HG03469 (cell line): ENCODE measurements at regions not wholly inside any gene's neighbourhood (a gene's known extent, or its start where the extent isn't known, plus 50 kb on each side); places are given as distances from the start of the nearest gene placed in this dataset.

Source experiments
- ATAC-seq: cut with Tn5 transposase; IDR thresholded peaks from one replicate; pipeline ENCODE4 v1.9.1; 2021; ENCODE audit warnings: mild to moderate bottlenecking, moderate library complexity, moderate number of reproducible peaks; ENCODE audit not compliant: unreplicated experiment

DNA sequence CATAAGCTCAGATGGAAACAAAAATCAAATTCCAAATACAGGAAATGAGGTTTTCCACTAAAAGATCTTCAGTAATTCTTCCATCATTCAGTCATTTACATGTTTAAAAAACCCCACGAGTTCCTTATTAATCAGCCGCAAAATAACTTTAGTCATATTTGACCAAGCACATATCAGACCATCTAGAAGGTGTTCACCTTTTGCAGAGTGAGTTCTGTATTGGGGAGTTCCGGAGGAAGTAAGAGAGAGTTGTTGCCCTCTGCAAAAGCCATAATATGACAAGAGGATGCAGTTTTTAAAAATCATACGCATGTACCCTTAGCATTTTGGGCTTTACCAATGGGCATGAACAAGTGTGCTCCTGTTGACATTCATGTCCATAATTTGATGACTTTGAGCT is 61.6 kb downstream of the CCR1 start:
- no peak for ATAC-seq

DNA sequence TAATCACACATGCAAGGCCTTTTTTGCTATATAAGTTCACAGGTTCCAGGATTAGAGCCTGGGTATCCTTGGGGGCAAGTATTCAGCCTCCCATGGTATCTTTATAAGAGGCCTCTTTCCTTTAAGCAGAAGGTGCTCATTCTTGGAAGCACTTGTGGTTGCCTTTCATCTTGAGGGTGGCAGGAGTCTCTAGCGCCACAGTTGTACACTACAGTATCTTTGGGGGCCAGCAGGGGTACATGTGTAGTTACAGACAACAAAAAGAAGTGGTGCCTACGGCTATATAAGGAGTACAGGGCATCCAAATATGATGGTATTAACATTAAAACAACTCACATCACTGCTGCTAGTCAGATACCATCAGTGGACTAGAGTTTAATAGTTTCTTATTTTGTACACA is 62.1 kb downstream of the CCR1 start:
- ATAC-seq, result no peak

DNA sequence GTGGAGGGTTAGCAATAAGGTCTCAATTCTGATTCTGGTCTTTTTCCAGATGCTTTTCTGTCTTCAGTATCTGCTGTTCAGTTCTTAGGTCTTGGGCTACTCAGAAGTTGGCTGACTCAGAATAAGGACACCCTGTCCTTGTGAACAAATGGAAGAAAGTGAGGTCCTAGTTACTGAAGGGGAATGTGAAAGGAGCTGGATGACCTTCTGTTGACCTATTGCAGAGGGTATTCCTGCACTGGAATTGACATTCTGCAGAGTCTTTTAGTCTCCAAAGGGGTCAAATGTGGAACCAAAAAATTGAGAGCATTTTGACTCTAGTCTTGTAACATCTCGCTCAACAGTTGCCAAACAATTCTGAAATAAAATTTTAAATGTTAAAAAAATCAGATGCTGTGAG is 63.0 kb downstream of the CCR1 start:
- no peak for ATAC-seq

DNA sequence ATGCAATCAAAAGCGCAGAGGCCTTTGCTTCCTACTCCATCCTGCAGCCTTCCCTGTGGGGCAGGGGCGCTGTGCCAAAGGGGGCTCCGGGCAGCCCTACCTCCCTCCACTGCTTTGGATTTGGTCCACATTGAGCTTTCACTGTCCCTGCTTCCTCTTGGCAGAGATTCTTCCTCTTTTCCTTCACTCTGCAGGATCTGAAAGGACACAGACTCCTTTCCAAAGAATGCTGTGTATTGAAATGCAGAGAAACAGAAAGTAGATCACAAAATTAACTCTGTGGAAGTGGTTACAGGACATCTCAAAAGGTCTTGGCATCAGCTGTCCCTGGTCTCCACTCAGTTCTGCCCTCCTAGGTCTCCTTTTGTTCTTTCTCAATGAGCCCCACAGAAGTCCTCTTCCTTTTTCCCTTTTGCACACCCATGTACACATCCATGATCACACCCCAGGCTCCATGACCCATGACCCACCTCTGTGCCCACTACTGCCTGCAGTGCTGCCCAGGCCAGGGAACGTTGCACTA is 64.1 kb downstream of the CCR1 start:
- no peak for ATAC-seq

DNA sequence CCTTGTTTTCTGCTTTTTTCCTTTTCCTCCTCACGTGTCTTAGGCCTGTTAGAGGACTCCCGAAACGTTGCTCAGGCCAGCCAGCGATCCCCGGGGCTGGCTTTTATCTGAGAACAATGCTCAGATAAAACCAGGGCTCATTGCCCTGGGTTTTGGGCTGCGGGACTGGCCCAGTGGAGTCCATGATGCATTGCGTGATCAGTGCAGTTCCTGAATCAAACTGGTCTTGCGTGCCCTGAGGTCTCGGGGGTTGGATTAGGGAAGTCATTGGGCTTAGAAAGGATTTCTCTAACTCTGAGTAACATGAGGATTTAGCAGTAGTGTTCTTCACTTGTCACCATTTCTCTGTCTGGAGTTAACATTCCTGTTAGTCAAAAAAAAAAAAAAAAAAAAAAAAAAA is 66.3 kb downstream of the CCR1 start:
- no peak for ATAC-seq

DNA sequence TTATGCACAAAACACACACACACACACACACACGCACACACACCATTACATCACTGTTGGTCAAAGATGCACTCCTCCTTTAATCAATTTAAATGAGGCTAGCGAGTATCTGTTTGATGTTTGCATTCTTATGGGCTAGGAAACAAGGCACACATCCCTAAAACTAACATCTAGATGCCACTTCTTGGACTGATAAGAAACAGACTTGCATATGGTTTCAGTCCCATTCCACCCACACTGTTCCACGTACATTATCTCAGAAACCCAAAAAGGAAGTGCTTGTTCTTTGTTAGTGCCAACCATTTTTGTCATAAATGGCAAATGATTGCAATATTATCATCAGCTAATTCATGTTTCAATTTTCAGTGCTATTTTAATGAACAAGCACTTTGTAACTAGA is 69.5 kb downstream of the CCR1 start:
- ATAC-seq, result no peak

DNA sequence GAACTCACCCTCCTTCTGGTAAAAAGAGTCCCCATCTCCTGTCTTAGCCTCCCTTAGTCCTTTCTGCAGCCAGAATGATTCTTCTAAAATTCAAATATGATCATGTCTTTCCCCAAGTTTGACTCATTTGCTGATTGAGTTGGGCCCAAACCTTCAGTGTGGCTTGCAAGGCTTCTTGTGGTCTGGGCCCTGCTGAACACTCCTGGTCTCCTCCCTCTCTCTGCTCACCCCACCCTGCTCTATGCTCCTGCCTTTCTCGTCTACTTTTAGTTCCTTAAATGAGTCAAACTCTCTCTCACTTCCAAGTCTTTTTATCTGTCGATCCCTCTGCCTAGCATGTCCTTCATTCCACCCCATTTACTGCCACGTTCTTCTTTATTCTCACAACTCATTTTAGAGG is 72.6 kb downstream of the CCR1 start:
- no peak for ATAC-seq

DNA sequence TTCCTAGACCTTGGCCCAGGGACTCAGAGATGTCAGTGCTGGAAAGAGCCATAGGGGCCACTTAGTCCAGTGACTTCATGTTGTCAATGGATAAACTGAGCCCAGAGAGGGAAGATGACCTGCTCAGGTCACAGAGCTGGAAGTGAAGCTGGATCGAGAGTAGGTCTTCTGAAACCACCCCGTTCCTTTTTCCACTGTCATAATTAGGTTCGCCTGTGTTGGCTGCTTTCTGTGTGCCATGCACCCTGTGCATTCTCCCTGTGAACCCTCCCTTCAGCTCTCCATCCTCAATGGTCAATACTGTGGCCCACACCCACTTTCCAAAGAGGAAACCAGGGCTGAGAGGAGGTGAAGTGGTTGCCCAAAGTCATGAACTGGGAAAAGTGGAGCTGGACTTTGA is 74.8 kb downstream of the CCR1 start:
- no peak for ATAC-seq

DNA sequence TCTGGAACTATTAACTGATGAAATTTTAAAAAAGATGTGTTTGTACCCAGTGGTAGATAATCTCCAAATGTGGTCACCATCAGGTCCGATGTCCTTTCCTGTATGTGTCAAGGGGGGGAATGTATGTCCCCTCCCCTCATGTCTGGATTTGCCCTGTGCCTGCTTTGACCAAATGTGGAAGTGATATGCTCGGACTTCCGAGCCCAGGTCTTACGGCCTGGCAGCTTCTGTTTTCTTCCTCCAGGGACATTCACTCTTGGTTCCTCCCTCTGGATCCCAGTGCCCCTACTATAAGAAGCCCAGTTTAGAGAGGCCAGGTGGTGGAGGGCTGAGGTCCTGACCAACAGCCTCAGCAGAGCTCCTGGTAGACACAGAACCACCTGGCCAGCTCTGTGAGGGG is 75.5 kb downstream of the CCR1 start:
- ATAC-seq, result no peak

DNA sequence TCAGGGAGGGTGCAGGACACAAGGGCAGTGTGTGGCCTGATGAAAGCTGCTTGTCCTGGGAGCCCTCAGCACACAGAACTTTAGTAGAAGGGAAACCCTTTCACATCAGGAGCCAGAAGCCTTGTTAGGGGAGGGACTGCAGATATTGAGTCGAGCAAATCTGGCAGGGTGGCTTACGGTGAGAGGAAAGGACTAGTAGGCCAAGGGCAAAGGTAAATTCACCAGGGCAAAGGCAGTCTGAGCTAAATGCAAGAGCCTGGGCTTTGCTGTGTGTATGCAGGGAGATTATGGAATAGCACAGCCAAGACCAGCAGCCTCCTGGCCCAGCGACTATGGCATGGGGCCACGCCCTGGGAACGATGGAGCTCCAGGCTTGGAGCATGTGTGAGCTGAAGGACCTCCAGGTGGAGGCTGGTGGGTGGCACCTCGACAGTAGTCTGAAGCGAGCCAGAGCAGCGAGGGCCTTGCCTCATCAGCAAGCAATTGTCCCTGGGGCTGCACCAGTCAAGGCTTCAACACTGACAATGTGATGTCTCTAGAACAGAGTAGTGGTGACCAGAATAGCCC is 76.1 kb downstream of the CCR1 start:
- ATAC-seq, result no peak

DNA sequence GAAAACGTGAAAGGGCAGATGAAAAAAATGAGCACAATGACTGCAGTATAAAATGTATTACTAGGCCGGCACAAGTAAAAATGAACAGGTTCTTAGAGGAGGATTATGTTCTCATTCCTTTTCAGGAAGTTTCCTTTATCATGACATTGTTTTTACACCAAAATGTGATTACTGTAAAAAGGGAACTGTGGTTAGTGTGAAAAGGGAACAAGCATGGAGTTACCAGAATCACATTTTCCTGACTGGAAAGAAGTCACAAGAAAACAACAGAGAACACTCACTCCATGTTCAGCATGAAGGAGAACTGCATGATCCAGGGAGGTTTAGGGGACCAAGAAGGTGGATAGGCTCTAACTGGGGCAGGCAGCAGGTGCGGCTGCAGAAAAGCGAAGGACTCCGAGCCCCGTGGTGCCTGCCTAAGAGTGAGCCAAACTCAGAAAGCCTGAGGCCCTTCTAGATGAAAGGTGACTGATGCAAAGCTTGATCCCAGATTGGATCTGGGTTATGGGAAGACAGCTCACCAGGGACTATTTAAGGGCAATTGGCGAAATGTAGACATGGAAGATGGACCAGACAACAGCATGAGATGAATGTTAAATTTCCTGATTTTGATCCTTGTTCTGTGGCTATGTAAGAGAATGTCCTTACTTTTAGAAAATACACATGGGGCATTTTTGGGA is 77.3 kb downstream of the CCR1 start:
- ATAC-seq, result no peak

DNA sequence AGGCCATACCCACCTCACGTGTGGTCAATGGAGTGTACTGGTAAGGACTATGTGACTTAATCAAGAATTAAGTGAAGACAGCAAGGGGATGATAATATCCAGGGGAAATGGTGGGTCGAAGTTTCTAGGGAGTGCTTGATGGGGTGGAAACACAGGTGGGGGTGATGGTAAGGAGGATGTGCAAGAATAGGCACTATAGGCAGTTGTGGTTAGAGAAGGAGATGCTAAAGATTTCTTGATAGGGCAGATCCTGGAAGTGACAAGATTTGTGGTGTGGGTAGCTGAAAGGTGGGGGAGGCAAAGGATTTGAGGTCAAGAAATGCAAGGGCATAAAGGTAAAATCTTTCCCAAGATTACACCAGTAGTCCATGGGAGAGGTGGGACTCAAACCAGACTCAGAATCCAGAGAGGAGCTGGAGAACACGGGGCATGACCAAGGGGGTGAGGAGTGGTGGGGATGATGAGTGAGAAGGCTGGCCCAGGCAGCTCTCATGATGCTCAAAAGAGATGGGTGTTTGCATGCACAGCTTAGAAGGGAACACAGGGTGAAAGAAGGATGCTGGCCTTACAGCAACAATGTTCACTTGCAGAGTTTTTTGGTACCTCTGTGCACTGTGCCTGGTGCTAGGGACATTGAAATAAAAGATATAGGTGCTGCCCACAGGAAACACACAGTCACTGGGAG is 78.4 kb downstream of the CCR1 start:
- ATAC-seq, result no peak

DNA sequence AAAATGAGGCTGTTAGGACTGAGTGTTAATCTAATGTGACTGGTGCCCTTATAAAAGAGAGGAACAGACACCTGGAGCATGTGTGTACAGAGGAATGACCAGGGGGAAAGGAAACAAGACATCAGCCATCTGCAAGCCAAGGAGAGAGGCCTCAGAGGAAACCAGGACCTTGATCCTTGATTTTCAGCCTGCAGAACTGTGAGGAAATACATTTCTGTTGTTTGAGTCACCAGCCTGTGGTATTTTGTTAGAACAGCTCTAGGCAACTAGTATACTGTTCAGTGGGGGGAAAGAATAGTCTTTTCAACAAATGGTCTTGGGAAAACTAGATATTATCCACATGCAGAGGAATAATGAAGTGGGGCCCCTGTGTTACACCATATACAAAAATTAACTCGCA is 80.6 kb downstream of the CCR1 start:
- ATAC-seq, result no peak

DNA sequence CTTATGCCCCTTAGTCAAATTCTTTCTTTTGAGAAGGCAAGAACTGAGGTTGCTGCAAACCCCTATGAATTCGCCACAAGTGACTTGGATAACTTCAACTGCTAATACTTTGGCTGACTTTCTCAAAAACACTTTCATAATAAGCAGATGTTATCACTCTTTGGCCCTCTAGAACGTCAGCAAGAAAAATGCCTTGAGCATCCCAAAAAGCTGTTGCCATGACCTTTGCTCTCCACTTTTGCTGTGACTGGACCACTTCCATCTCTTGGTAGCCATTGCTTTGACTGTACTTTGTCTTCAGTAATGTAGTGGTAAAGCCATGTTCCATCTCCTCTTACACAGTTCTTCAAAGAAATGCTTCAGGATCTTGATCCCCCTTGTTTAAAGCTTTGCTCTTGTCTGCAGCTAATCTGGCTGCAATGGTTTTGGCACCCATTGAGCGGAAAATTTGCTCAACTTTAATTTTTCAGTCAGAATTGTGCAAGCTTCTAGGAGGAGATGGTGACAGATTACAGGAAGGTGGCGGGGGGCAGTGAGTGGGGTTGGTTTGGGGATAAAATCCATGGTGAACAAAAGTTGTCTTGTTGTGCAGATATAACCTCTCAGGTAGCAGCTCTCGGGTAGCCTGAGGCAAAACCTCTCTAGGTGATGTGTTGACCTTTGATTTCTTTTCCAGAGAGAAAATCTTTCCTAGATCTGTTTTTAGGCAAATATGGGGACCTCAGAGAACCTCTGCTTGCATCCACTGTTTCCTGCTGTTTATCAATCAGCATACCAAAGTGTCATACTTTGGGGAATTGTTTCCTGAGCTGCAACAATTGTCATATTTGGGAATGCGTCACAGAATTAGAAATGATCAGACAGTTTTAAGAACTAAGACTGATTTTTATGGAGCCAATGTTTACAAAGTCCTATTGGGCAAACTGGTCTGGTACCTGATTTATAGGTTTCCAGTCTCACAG is 83.6 kb downstream of the CCR1 start:
- ATAC-seq, result no peak

DNA sequence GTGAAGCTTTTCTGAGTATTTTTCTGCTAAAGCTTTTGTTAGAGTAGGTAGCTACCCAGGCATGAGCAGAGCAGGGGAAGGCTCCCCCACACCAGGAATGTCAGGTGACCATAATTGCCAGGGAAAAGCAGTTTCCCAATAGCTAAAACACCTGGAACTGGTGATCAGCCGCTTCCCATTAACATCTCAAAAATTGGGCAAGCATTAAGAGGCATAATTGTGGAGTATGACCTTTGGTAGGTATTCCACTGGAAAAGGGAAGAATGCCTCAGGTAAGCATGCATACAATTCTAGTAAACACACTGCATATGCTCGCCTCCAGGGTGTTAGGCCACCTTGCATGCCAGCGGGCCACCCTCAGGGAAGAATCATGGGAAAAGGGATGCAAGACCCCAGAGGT is 84.5 kb downstream of the CCR1 start:
- ATAC-seq, result no peak

DNA sequence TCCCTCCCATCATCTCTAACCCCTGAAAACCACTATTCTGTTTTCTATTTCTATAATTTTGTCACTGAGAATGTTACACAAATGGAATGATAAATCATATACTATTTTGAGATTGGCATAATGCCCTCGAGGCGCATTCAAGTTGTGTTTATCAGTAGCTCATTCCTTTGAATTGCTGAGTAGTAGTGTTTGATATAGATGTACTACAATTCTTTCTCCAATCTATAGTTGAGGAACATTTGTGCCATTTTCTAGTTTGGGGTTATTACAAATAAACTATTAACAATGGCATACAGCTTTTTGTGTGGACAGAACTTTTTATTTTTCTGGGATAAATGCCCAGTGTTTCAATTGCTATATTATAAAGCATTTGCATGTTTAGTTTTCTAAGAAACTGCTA is 86.0 kb downstream of the CCR1 start:
- no peak for ATAC-seq

DNA sequence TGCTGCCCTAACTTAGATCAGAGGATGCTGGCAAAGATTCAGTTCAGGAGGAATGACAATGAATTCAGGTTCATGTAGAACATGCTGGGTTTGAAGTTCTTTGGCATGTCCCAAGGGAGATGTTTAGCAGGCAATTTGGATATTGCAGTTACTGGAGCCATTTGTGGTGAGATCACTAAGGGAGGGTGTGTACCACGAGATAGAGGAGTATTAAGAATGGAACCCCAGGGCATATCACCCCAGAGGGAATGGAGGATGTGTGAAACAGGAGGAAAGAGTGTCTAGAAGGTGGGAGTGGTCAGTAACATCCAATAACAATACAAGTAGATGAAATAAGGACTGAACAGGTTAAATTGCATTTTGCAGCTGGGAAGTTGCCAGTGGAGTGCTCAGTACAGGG is 87.1 kb downstream of the CCR1 start:
- no peak for ATAC-seq

DNA sequence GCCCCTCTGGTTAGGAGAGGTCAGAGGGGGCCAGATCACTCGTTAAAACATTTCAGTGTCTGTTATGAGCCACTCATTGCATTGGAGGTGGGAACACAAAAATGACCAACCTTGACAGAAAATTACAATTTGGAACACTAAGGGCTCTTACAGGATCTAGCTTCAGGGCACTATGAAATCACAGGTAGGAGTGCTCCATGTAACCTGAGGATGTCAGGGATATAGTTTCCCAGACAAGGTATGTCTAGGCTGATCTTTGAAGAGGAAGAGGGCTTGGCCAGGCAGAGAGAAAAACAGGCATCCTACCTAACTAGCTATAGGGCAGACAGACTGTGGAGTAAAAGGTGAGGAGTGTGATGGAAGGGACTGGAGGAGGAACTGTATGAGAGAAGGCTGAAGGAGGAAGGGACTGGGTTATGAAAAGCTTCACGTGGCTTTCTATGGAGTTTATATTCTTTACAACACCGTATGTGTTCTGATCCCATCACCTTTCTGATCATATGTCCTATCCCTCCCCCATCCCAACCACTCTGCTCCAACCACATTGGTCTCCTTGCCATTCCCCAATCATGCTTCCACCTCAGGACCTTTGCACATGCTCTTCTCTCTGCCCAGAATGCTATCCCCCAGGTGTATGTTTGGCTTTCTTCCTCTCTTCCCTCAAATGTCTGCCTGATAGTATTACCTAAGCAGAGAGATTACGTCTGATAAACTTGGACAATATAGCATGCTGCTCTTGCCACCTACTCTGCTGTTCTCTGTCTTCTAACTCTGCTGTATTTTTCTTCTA is 88.2 kb downstream of the CCR1 start:
- no peak for ATAC-seq

DNA sequence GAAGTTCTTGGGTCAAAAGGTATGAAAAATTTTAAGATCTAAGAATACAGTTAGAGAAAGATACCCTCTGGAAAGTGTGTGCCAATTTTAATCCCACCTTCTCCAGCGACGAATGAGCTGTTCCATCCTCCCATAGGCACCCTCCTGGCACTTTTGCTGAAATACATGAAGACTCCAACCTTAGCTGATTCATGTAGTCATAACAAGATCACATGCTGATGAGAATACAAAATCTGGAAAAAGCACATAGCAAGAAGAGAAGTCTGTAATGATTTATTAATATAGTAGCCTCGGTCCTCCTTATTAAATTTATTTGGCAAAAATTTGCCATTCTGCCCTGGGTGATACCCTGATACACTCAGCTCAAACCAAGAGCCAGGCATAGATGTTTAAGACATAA is 88.9 kb downstream of the CCR1 start:
- ATAC-seq, result no peak

DNA sequence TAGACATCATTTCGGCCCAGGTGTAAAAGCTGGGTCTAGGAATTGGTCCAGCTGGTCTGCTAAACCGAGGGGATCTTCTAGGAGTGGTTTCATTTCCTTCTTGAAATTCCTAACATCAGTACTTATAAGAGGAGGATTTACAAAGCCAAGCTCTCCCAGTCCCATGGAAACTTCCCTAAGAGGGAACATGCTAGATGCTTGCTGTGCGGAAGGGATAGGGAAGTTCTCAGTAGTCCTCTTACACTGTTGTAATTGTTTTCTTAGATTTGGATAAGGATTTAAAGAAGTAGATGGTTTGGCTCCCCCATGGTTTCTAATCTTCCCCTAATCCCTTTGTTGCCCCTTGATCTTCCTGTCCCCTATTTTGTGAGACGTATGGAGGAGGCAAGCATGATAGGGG is 89.7 kb upstream of the XCR1 start:
- no peak for ATAC-seq
